Activated CD4-positive, alpha-beta T cell treated with anti-CD3 and anti-CD28 coated beads, Interleukin-2, Interleukin-6, amounts not matched to agents 100 ng/mL and 50 ng/mL, durations not matched to agents 16 hours and 8 hours (primary cell): ENCODE measurements at regions not wholly inside any gene's neighbourhood (a gene's known extent, or its start where the extent isn't known, plus 50 kb on each side); places are given as distances from the start of the nearest gene placed in this dataset.

Experiments
- DNase-seq: peaks from one replicate; pipeline ENCODE4 v3.0.0-alpha.2; 2020

DNA sequence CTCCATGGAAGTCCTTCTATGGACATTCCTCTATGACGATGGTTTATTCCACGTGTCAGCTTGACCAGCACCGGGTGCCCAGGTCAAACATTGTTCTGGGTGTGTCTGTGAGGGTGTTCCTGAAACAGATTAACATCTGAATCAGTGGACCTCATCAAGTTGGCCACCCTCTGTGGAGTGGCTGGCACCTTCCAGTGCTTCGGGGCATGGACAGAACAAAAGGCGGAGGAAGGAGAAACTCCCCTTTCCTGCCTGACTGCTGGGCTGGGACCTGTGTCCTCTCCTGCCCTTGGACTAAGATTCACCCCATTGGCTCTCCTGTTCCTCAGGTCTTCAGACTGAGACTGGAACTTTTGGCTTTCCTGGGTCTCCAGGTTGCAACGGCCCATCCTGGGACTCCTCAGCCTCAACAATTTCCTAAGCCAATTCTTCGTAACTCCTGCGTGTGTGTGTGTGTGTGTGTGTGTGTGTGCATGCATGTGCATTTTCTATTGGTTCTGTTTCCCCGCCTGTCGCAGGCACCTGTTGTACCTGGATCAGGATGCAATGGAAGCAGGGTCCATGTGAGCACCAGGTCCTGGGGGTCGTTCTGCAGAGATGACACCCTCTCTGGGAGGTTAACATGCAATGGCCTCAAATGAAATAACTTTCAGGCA is 357.2 kb upstream of the SALL3 start:
- no peak for DNase-seq

DNA sequence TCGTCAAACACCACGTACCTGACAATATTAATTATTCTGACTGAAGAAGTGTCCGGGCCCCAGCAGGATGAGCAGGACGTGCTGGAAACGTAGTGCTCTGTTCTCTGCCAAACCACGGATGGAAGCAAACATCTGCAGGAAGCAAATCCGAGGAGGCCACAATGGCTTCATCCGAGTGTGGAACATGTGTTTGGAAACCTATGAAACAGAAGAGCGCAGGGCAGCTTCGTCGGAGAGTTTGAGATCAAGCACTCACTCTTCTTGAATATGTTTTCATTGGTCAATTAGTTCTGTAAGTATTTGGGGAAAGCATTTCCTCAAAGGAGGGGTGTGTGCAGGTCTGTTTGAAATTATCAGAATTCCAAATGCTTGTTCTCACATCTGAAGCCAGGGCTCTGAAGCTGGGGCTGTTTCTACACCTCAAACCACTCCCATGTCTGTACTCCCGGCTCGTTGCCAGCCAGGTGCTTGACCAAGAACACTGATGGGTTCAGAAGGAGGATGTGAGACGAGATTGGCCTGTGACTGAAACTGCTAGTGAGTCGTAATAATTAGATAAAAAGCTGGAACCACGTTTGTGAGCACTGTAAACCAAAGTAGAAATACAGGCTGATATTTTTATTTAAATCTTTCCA is 356.6 kb upstream of the SALL3 start:
- DNase-seq = no peak

DNA sequence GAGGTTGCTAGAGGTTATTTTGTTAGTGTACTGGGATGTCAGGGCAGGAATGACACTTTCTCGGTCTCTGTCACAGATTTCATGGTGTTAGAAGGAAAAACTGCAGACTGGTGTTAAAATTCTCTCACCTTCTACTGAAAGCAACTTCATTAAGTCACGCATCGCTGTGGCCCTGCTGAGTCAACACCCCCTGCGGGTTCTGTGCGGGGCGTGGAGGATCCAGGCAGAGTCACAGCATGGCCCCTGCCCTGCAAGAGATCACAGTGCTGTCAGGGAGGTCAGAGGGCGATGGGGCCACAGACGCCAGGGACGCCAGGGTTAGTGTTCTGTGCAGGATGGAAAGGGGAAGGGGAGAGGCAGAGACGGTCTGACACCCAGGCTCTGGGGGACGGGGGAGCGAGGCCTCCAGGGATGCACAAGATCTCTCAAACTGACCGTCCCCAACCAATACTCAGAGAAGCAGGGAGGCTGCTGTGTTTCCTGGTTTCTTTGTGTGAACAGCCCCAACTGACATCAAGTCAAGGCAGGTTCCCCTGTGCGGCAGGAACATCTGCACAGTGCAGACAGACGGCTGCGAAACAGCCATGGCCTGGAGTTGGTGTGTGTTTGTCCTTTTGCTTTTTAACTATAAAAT is 354.9 kb upstream of the SALL3 start:
- no peak for DNase-seq

DNA sequence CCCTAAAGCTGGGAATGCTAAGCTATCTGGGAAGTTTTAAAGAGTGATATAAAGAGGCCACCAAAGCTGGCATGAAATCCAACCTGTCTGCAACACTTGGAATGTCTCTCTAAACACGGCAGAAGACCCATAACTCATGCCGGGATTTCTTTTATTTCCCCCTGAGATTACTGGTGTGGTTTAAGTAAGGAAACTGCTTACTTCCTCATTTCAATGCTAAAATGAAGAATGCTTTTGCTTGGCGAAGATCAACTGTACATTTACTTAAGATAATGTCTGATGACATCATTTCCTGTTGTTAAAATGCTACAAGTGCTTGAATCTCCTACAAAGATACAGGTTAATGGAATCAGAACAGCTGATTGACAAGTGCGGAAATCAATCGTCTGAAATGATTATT is 353.8 kb upstream of the SALL3 start:
- DNase-seq = no peak

DNA sequence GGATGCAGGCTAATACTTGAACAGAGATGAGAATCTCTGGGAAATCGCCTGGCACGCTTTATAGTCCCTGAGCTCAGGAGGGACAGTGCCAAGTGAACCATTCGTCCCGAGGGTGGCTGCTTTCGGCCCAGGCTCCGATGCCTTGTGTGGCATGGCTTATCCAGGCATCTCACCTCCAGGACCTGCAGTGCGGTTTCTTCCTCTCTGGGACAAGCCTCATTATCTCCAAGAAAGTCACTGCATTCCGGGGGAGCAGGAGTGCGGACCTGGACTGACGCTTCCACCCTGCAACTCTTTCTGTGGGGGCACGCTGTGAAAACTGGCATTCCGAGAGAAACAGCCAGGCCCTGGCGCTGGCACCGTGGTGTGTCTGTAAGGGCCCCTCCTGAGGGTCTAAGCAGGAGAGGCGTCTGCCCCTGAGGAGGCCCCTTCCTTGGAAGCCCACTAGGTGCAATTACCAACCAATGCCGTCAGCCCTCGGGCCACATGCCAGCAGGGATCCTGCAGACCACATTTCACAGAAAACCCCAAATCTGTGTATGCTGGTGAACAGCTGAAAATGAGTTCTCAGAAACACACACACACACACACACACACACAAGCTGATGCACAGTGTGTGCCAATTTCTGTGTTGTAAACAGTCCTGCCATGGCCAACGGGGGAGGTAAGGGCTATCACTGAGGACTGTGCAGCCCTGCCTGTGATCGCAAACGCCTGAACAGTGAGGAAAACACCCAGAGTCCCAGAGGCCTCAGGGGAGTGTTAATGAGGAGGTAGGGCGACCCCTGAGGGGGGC is 351.9 kb upstream of the SALL3 start:
- no peak for DNase-seq

DNA sequence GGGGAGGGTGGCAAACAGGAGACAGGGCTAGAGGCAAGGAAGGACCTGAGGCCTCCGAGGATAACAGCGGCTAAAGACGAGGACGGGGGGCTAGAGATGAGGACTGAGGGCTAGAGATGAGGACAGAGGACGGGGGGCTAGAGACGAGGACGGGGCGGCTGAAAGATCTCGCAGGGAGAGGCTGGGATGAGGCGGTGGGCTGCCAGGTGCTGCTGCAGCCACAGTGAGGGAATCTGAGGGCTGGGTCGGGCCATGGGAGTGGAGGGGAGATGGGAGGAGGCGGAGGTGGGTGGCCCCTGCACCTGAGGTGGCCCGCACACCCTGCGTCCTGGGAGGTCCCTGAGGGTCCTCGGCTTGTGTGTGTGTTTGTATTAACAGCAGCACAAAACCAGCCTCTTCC is 350.2 kb upstream of the SALL3 start:
- DNase-seq = no peak

DNA sequence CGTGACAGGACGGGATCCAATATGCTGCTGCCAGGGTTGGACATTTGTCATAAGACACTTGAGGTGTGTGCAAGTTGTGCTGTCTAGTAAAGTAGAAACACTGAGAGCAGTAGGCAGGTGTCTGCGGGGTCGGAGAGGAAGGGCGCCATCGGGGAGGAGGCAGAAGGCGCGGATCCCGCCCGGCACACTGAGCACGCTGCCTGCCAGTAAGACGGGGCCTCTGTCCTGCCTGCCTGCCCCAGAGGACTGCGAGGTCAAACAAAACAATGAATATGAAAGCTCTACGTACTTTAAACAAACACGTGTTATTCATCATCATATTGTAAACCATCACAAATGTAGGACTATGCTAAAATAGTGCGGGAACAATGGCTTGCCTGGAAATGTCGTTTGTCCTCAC is 349.3 kb upstream of the SALL3 start:
- no peak for DNase-seq

DNA sequence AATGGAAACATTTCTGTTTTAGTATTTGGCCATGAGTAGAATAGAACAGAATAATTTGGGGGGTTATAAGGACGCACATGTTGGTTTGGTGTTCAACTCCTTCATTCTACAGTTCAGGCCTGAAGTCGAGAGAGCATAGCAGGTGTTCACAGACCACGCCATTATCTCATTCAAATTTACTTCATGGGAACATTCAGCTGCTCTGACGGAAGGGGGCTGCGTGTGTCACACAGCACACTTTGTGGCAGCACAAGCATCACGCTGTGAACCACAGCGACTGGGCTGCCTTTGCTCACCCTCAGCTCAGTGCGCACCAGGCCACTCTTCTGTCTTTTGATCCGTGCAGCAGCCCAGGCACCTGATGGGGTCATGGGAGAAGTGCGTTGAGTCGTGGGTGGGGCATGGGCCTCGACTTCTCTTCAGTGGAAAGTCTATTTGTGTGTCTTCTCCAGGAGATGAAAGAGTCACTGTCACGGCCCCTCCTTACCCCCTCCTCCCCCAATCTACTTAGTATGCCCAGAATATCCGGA is 348.6 kb upstream of the SALL3 start:
- DNase-seq = no peak

DNA sequence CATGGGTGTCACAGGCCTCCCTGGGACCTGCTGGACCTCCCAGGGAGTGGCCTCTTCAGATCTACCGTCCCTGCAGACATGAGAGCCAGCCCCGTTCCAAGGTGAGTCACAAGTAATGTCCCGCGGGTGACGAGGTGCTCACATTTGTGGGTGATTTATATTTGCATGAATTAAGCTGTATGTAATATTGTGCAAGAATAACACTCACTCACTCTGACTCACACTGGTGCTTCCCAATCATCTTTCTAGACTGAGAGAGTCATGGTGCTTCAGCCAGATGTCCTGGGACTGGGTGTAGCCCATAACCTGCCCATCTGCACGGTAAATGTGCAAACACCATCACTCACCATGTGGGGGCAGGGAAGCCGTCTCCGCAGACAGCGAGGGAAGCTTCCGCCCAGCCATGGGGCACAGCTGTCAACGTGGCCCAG is 347.5 kb upstream of the SALL3 start:
- no peak for DNase-seq

DNA sequence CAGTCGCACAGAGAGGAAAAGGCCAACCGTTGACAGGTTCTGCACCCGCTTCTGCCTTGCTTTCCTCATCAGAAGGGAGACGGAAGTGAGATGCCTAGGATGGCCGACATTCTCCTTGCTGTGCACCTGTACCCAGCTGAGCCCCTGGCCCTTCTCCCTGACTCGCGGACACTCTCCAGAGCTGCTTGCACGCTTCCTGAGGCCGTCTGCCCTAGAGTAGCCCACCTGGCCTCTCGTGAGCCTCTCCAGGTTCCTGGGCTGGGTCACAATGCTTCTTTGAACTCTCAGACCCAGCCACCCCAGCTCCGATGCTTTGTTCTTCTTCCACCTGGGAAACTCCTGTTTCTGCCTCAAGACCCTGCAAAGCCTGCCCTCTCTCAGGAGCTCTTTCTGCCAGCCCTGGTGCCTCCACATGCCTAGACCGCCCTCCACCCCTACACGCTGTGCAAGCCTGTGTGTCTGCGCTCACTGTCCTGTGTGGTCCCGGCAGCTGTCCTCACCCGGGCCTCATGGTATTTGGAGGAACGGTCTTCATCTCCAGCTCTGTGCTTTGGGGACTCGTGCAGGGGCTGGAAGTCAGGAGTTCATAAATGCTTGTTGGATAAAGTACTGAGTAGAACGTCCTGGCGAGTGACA is 345.4 kb upstream of the SALL3 start:
- no peak for DNase-seq

DNA sequence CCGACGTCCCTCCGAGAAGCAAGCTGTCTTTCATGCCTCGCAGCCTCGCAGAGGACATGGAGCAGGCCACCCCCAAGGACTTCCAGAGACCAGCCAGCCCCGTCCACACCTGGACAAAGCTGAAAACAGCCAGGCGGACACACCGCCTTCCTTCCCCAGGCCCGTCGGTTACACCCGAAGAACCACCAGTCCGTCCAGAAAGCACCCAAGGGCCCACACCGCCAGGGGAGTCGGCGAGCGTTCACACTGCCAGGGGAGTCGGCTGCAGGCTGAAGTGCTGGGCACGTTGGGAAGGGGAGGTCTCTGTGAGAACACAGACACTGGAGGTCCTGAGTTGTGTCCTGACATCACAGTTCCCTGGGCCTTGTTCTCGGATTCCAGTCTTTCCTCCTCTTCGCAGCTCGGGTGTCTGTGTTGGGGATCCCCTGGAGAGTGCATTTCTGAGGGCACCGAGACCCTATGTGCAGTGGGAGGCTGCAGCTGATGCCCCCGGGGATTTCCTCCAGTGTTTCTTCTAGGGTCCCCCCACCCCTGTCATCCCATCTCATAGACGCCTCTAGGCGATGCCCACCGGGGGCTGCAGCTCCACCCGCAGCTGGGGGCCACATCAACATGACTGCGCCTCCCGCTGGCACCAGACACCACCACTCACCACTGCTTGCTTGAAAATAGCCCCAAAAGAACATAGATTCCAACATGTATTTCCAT is 344.4 kb upstream of the SALL3 start:
- DNase-seq = no peak

DNA sequence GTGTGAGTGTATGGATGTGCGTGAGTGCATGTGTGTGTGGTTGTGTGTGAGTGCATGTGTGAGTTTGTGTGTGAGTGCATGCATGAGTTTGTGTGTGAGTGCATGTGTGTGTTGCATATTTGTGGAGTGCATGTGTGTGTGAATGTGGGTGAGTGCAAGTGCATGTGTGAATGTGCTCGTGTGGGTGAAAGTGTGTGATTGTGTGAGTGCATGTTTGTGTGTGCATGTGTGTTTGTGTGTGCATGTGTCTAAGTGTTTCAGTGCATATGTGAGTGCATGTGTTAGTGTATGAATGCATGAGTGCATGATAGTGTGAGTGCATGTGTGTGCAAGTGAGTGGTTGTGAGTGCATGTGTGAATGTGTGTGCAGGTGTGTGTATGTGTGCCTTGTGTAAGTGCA is 343.4 kb upstream of the SALL3 start:
- no peak for DNase-seq

DNA sequence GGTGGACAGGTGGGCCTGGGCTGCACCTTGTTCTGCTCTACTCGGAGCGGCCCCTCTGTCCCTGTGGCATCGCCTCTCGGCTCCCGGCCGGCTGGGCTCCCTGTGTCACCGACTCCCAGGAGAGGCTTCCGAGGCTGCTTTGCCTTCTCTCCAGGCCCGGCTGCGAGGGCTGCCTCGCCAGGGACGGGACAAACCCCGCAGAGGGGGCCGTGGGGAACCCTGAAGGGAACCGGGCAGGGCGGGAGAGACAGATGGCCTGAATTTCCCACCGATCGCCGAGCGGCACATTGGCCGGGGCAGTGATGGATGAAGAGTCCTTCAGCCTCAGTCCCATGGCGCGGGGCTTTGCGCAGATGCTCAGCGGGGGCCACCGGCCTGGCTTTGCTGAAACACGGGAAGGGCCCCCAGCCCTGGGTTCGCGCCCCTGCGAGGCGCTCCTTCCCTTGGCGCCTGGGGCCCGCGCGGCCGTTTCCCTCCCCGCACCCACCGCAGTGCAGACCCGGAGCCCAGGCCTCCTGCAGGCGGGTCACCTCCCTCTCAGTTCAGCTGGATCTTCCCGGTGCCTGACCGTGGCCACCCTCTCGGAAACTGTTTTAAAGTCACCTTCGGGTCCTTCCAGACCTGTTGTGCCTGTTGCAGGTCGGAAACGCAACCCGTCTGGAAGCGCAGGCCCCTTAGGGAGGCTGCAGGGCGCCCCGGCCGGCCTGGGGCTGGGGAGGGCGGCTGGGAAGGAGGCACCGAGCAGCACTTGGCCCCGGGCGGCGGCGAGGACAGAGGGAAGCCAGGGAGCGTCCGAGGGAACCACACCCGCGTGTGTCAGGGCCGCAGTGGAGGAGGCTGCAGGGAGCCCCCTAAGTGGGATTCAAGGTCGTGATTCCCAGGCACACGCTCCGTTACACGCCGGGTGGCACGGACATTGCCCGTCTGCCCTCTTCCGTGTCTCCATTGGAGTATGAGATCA is 341.9 kb upstream of the SALL3 start:
- DNase-seq = no peak

DNA sequence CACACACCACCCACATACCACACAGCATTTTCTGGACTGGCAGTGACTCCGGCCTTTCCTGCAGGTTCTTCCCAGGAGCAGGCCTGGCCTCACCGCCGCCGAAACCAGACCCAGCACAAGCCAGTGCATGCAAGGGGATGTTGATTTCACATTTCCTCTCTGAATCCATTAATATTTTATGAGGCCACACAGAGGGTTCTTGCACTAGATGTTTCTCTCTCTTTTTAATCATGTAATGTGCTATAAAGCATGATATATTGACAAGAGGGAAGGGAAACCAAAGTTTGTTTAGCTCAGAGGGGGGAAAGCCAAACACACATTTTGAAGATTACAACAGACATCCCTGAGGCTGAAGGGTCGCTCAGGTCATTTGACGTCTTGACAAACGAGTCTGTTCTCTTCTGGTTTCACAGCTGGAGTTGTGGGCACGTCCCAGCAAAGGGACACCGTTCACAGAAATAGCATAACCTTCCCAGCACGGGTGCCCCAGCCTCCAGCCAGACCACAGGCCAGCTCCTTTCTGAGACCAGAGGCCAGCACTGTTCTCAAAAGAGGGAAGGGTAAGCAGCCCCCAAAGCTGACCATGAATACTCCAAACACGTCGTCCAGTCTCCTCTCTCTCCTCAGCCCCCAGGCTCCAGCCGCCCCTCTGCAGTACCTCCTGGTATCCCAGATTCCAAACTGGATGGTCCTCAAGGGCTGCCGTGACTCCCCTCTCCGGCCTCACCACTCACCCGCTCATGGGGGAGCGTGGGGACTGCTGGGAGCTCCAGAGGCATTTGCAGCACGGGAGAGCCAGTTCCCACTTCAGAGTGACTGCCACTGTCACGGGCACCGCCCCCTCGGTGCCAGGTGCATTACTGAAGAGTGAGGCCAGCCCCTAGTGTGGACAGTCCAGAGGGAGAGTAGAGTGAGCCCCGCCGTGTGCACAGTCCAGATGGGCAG is 340.3 kb upstream of the SALL3 start:
- DNase-seq = no peak

DNA sequence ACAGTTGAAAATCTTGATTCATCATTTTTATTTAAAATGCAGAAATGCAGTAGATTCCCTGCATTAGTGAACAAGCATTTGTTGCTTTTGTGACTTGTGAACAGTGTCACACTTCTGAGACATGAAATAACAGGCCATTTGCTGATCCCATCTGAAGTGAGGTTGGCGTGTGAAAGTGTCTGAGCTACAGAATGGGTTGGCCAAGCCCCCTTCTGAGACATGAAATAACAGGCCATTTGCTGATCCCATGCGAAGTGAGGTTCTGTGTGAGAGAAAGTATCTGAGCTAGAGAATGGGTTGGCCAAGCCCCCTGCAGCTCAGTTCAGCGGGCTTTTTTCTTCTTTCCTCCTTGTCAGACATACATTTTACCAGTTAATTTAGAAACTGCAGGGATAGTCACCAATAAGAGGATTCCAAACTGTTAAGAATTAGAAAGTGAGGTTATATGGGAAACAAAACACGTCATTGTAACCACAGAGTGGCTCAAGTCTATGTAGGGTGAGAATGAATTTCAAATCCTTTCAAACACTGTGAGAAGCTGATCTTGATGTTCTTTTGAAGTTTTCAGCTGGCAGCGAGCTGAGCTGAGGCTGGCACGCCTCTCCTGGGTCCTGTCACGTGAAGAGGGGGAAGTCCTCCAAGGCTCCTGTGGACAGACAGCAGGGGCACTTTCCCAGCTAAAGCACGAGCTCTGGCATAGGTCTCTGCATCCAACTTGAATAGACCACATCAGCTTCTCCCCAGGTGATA is 339.2 kb upstream of the SALL3 start:
- DNase-seq = no peak

DNA sequence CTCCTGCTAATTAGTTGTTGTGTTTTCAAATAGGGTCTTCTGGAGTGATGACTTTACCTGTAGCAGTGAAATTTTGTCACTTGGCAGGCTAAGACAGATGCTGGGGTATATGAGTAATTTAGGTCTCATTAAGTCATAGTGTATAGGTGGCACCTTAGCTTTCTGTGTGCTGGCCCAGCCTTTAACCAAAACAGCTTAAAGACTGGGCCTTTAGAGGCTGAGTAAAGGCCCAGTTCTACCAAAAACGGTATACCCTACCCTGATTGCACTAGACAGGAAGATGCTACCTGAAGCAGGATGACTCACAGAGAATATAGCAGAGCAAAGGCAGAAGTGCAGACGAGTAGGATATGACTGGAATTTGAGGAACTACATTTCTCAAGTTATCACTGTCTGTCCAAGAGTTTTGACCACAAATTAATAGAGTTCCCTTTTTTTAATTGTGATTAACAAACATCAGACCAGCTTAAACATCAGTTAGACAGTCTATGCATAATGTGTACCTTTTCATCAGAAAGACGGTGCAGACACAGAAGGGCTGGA is 337.9 kb upstream of the SALL3 start:
- no peak for DNase-seq

DNA sequence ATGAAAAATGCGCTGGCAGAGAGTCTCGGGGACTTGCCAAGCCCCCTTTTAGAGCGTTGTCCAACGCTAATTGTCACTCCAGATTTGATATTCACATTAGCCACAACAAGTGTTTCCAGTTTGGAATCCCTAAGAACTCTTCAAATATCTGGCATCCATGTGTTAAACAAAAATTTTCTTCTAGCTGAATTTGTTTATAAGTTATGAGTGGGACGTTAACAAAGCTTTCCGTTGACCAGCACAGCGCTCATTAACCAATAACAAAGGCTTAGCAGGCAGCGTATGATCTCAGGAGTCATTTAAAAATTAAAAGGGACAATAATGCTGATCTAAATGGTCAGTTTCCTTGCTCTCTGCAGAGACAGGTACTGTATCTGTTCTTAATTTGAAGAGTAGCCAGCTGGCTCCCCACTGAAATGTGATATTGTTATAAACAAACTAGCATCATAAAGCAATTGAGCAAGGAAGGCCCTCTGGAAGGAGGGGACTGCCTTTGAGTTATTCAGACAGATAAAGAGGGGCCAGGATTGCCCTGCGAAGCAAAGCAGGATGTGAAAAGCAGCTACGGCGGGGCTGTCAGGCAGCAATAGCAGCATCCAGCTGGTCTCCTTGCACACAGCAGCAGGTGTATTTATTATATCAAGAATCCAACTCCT is 337.2 kb upstream of the SALL3 start:
- DNase-seq = no peak

DNA sequence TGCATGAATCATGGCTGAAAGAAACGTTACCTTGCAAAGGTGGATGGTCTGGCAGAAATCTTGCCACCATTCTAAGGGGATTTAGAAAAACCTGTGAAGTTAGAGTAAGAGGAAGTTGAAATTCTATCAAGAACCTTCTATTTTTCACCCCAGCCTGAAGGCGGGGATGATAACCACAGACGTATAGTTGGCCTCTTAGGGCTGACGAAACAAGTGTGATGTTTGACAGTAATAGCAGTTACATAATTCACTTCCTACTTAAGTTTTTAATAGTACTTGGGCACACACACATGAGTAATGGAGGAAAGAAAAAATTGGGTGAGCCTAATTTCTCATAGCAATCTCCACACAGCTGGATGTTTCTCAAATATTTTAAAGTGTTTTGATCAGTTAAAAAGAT is 336.6 kb upstream of the SALL3 start:
- no peak for DNase-seq
